ENCODE measurements at regions not wholly inside any gene's neighbourhood (a gene's known extent, or its start where the extent isn't known, plus 50 kb on each side); places are given as distances from the start of the nearest gene placed in this dataset.

GRCh38 chrX:131724292-131724691 is 180.4 kb downstream of the OR13H1 start:
- ATAC-seq (ENCODE audit: low FRiP score): no peak
- WGBS, 2 donors: 67 to 98% methylated on average over 2 of the region's 2 CpGs
- Histone ChIP-seq H3K4me3 (ENCODE audit: low read length in 2 of 2) (no peak overlapping the region), H3K9me3 (ENCODE audit: control insufficient read depth, low read length) (no peaks in the 10 kb centered on the region), H3K4me1 (ENCODE audit: control insufficient read depth in 1 of 2, insufficient read depth in 2 of 2, low read length in 2 of 2) (no peaks in the 10 kb centered on the region), H3K27ac (ENCODE audit: low read depth in 1 of 2, low read length in 2 of 2) (no peak overlapping the region), H3K36me3 (ENCODE audit: control insufficient read depth in 1 of 2, insufficient read depth in 2 of 2, low read length in 1 of 2) (no peaks in the 10 kb centered on the region), H3K27me3 (ENCODE audit: control insufficient read depth in 1 of 2, insufficient read depth in 2 of 2, low read length in 1 of 2) (no peaks in the 10 kb centered on the region)
- no peak for DNase-seq
- intact Hi-C loops (cut with DNase I): no loop called here

DNA sequence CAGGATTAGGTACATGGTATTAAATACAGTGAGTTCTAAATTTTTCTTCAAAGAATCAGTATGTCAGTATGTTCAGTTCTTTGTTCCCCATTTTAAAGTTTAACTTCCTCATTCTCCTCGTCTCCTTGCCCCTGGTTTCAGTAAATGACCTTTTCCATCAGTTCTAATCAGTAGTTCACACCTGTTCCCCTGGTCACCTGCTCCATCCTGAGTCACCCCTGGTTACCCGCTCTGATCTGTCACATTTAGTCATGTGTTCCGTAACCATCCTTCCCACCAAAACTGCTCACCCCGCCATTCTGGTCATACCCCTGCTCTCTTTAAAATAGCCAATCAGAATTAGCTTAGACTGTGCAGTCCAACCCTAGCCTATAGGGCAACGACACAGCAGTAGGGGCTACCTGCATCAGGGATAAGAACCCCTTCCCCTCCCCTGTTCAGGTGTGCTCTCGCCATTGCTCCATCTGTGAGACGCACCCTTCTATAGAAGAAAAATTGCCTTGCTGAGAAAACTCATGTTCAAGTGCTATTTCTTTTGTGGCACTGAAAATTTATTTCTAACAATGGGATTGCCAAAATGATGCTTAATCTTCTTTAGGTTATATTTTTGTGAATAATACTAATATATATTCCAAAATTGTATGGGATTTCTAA is 181.3 kb downstream of the OR13H1 start:
- intact Hi-C loops (cut with DNase I): no loop called here
- H3K27ac ChIP-seq (ENCODE audit: low read depth in 1 of 2, low read length in 2 of 2): no peak overlapping the region
- H3K36me3 ChIP-seq (ENCODE audit: control insufficient read depth in 1 of 2, insufficient read depth in 2 of 2, low read length in 1 of 2): no peaks in the 10 kb centered on the region
- no peaks in the 10 kb centered on the region for H3K4me1 ChIP-seq (ENCODE audit: control insufficient read depth in 1 of 2, insufficient read depth in 2 of 2, low read length in 2 of 2)
- no peak for ATAC-seq (ENCODE audit: low FRiP score)
- no peak overlapping the region for H3K4me3 ChIP-seq (ENCODE audit: low read length in 2 of 2)
- 78 to 88% methylated on average over 7 of the region's 7 CpGs for WGBS, 2 donors
- no peaks in the 10 kb centered on the region for H3K27me3 ChIP-seq (ENCODE audit: control insufficient read depth in 1 of 2, insufficient read depth in 2 of 2, low read length in 1 of 2)
- DNase-seq: no peak
- H3K9me3 ChIP-seq (ENCODE audit: control insufficient read depth, low read length): no peaks in the 10 kb centered on the region

DNA sequence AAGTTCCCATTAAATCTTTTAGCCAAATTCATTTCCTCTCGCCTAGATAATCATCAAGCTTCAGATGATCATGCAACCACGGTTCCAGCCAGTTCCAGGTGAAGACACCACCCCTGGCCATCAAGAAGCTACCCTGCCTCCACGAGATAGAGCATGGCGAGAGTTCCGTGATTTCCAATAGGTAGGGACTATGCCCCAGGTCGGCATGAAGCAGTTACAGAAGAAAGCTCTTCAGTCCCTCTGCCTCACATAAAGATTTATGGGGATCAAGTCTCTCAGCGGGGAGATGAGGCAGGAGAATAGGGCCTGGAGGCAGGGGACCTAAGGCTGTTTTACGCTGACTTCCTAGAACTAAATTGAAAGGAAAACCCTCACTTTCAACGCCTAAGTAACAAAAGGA is 183.9 kb downstream of the OR13H1 start:
- DNase-seq: no peak
- WGBS, 2 donors: 86% methylated on average over 9 of the region's 9 CpGs
- Histone ChIP-seq H3K36me3 (ENCODE audit: control insufficient read depth in 1 of 2, insufficient read depth in 2 of 2, low read length in 1 of 2) (no peaks in the 10 kb centered on the region), H3K27ac (ENCODE audit: low read depth in 1 of 2, low read length in 2 of 2) (no peak overlapping the region), H3K4me3 (ENCODE audit: low read length in 2 of 2) (no peak overlapping the region), H3K9me3 (ENCODE audit: control insufficient read depth, low read length) (no peaks in the 10 kb centered on the region), H3K27me3 (ENCODE audit: control insufficient read depth in 1 of 2, insufficient read depth in 2 of 2, low read length in 1 of 2) (no peaks in the 10 kb centered on the region), H3K4me1 (ENCODE audit: control insufficient read depth in 1 of 2, insufficient read depth in 2 of 2, low read length in 2 of 2) (no peaks in the 10 kb centered on the region)
- ATAC-seq (ENCODE audit: low FRiP score): no peak
- intact Hi-C loops (cut with DNase I): no loop called here

- 50 to 92% methylated on average over 19 of the region's 19 CpGs for WGBS, 2 donors
- ATAC-seq (ENCODE audit: low FRiP score) (peak; percentile 93), DNase-seq (peak in 1 of 2 donors; percentile 79)
- Histone ChIP-seq H3K4me1 (ENCODE audit: control insufficient read depth in 1 of 2, insufficient read depth in 2 of 2, low read length in 2 of 2) (no peaks in the 10 kb centered on the region), H3K36me3 (ENCODE audit: control insufficient read depth in 1 of 2, insufficient read depth in 2 of 2, low read length in 1 of 2) (no peaks in the 10 kb centered on the region), H3K4me3 (ENCODE audit: low read length in 2 of 2) (peak overlapping the region in 1 of 2 donors; percentile 19), H3K27ac (ENCODE audit: low read depth in 1 of 2, low read length in 2 of 2) (no peak overlapping the region), H3K27me3 (ENCODE audit: control insufficient read depth in 1 of 2, insufficient read depth in 2 of 2, low read length in 1 of 2) (no peaks in the 10 kb centered on the region), H3K9me3 (ENCODE audit: control insufficient read depth, low read length) (no peaks in the 10 kb centered on the region)
- intact Hi-C loops (cut with DNase I): no loop called here
These were observed 184.6 kb downstream of the OR13H1 start for GRCh38 chrX:131728295-131729145.

GRCh38 chrX:131729295-131729694 is 185.4 kb downstream of the OR13H1 start:
- no peak overlapping the region for H3K27ac ChIP-seq (ENCODE audit: low read depth in 1 of 2, low read length in 2 of 2)
- H3K4me3 ChIP-seq (ENCODE audit: low read length in 2 of 2): peak overlapping the region in 1 of 2 donors; percentile 19
- no peaks in the 10 kb centered on the region for H3K4me1 ChIP-seq (ENCODE audit: control insufficient read depth in 1 of 2, insufficient read depth in 2 of 2, low read length in 2 of 2)
- H3K27me3 ChIP-seq (ENCODE audit: control insufficient read depth in 1 of 2, insufficient read depth in 2 of 2, low read length in 1 of 2): no peaks in the 10 kb centered on the region
- ATAC-seq (ENCODE audit: low FRiP score) (peak; percentile 91), DNase-seq (peak; percentile 90 to 91)
- intact Hi-C loops (cut with DNase I): no loop called here
- H3K36me3 ChIP-seq (ENCODE audit: control insufficient read depth in 1 of 2, insufficient read depth in 2 of 2, low read length in 1 of 2): no peaks in the 10 kb centered on the region
- H3K9me3 ChIP-seq (ENCODE audit: control insufficient read depth, low read length): no peaks in the 10 kb centered on the region
- whole genome bisulfite sequencing, 2 donors: 41 to 95% methylated on average over 15 of the region's 15 CpGs

- intact Hi-C loops (cut with DNase I): no loop called here
- ATAC-seq (ENCODE audit: low FRiP score) (peak; percentile 90), DNase-seq (peak in 1 of 2 donors; percentile 84)
- no peaks in the 10 kb centered on the region for H3K9me3 ChIP-seq (ENCODE audit: control insufficient read depth, low read length)
- H3K36me3 ChIP-seq (ENCODE audit: control insufficient read depth in 1 of 2, insufficient read depth in 2 of 2, low read length in 1 of 2): no peaks in the 10 kb centered on the region
- no peaks in the 10 kb centered on the region for H3K4me1 ChIP-seq (ENCODE audit: control insufficient read depth in 1 of 2, insufficient read depth in 2 of 2, low read length in 2 of 2)
- no peak overlapping the region for H3K4me3 ChIP-seq (ENCODE audit: low read length in 2 of 2)
- no peaks in the 10 kb centered on the region for H3K27me3 ChIP-seq (ENCODE audit: control insufficient read depth in 1 of 2, insufficient read depth in 2 of 2, low read length in 1 of 2)
- WGBS, 2 donors: 59 to 92% methylated on average over 9 of the region's 9 CpGs
- H3K27ac ChIP-seq (ENCODE audit: low read depth in 1 of 2, low read length in 2 of 2): no peak overlapping the region
These were observed 190.7 kb downstream of the OR13H1 start for GRCh38 chrX:131734621-131735020.

DNA sequence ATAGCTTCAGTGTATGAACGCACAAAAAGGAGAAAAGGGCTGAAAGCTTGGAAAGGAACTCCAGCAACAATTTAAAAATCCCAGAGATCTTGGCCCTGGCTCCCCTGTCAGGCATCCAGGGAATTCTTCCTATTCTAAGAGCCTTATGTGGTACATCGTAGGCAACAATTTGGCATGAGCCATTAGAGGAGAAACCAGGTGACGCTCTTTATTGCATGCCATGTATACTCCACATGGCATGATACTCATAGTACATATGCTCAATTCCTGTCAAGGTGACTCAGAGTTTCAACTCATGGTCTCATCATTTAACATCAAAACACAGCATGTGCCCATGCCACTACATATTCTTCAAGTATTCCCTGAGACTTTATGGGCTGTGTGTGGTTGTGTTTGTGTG is 191.3 kb downstream of the OR13H1 start:
- H3K4me3 ChIP-seq (ENCODE audit: low read length in 2 of 2): no peak overlapping the region
- no peaks in the 10 kb centered on the region for H3K4me1 ChIP-seq (ENCODE audit: control insufficient read depth in 1 of 2, insufficient read depth in 2 of 2, low read length in 2 of 2)
- no peaks in the 10 kb centered on the region for H3K27me3 ChIP-seq (ENCODE audit: control insufficient read depth in 1 of 2, insufficient read depth in 2 of 2, low read length in 1 of 2)
- DNase-seq: no peak
- peak; percentile 39 for ATAC-seq (ENCODE audit: low FRiP score)
- no peaks in the 10 kb centered on the region for H3K36me3 ChIP-seq (ENCODE audit: control insufficient read depth in 1 of 2, insufficient read depth in 2 of 2, low read length in 1 of 2)
- H3K9me3 ChIP-seq (ENCODE audit: control insufficient read depth, low read length): no peaks in the 10 kb centered on the region
- H3K27ac ChIP-seq (ENCODE audit: low read depth in 1 of 2, low read length in 2 of 2): no peak overlapping the region
- intact Hi-C loops (cut with DNase I): no loop called here
- WGBS, 2 donors: 46 to 85% methylated on average over 3 of the region's 3 CpGs

GRCh38 chrX:131739823-131740222 is 195.9 kb downstream of the OR13H1 start:
- Histone ChIP-seq H3K27me3 (ENCODE audit: control insufficient read depth in 1 of 2, insufficient read depth in 2 of 2, low read length in 1 of 2) (no peaks in the 10 kb centered on the region), H3K4me3 (ENCODE audit: low read length in 2 of 2) (no peak overlapping the region), H3K27ac (ENCODE audit: low read depth in 1 of 2, low read length in 2 of 2) (no peak overlapping the region), H3K4me1 (ENCODE audit: control insufficient read depth in 1 of 2, insufficient read depth in 2 of 2, low read length in 2 of 2) (no peaks in the 10 kb centered on the region), H3K36me3 (ENCODE audit: control insufficient read depth in 1 of 2, insufficient read depth in 2 of 2, low read length in 1 of 2) (no peaks in the 10 kb centered on the region), H3K9me3 (ENCODE audit: control insufficient read depth, low read length) (no peaks in the 10 kb centered on the region)
- ATAC-seq (ENCODE audit: low FRiP score): no peak
- no peak for DNase-seq
- intact Hi-C loops (cut with DNase I): no loop called here
- 70 to 76% methylated on average over 2 of the region's 2 CpGs for WGBS, 2 donors

- no peaks in the 10 kb centered on the region for H3K9me3 ChIP-seq (ENCODE audit: control insufficient read depth, low read length)
- 42 to 95% methylated on average over 12 of the region's 12 CpGs for WGBS, 2 donors
- H3K4me1 ChIP-seq (ENCODE audit: control insufficient read depth in 1 of 2, insufficient read depth in 2 of 2, low read length in 2 of 2): no peaks in the 10 kb centered on the region
- no peak overlapping the region for H3K27ac ChIP-seq (ENCODE audit: low read depth in 1 of 2, low read length in 2 of 2)
- H3K4me3 ChIP-seq (ENCODE audit: low read length in 2 of 2): no peak overlapping the region
- no peaks in the 10 kb centered on the region for H3K36me3 ChIP-seq (ENCODE audit: control insufficient read depth in 1 of 2, insufficient read depth in 2 of 2, low read length in 1 of 2)
- intact Hi-C loops (cut with DNase I): no loop called here
- ATAC-seq (ENCODE audit: low FRiP score): peak; percentile 92
- DNase-seq: peak; percentile 87 to 88
- H3K27me3 ChIP-seq (ENCODE audit: control insufficient read depth in 1 of 2, insufficient read depth in 2 of 2, low read length in 1 of 2): no peaks in the 10 kb centered on the region
These were observed 197.3 kb downstream of the OR13H1 start for GRCh38 chrX:131741103-131741581.

Data from aorta (tissue), 5 donors.